Uterus (tissue), 3 donors: ENCODE measurements at regions not wholly inside any gene's neighbourhood (a gene's known extent, or its start where the extent isn't known, plus 50 kb on each side); places are given as distances from the start of the nearest gene placed in this dataset.

Experiments used
- DNase-seq, 2 donors: peaks; one replicate each; pipeline ENCODE4 v3.0.0-alpha.2; 2019 to 2020
- H3K27ac ChIP-seq, 2 donors: fragments of 200-600 bp; sonication (generic); 1 replicate in 1 of 2; 2 replicates in 1 of 2; pipeline ENCODE4 v1.5.1; 2016 to 2018
- H3K27me3 ChIP-seq, 2 donors: fragments of 200-600 bp; sonication (generic); one replicate each; pipeline ENCODE4 v1.5.1; 2018 to 2019; ENCODE audit warnings: control low read depth in 1 of 2
- H3K36me3 ChIP-seq, 2 donors: fragments of 200-600 bp; sonication (generic); one replicate each; pipeline ENCODE4 v1.5.1; 2019; ENCODE audit warnings: control low read depth in 1 of 2
- H3K4me1 ChIP-seq, 2 donors: fragments of 200-600 bp; sonication (generic); one replicate each; pipeline ENCODE4 v1.5.1; 2018 to 2019; ENCODE audit warnings: control low read depth in 1 of 2
- H3K4me3 ChIP-seq, 2 donors: fragments of 200-600 bp; sonication (generic); 1 replicate in 1 of 2; 2 replicates in 1 of 2; pipeline ENCODE4 v1.5.1; 2018 to 2019; ENCODE audit warnings: mild to moderate bottlenecking in 1 of 2
- H3K9me3 ChIP-seq, 2 donors: fragments of 200-600 bp; sonication (generic); one replicate each; pipeline ENCODE4 v1.5.1; 2019; ENCODE audit warnings: control low read depth in 1 of 2
- CTCF ChIP-seq, 4 experiments: fragments of 200-600 bp in 2 of 4; fragments of 450-650 bp in 2 of 4; sonication (generic) in 2 of 4; IDR thresholded peaks; one replicate each; pipeline ENCODE4 v1.5.1; 2016 to 2019; ENCODE audit warnings: antibody characterized with exemption in 4 of 4, mild to moderate bottlenecking in 2 of 4, moderate library complexity in 1 of 4
- POLR2A ChIP-seq, 2 donors: fragments of 450-650 bp; IDR thresholded peaks; one replicate each; pipeline ENCODE4 v1.6.1; 2016; ENCODE audit warnings: antibody characterized with exemption in 2 of 2, mild to moderate bottlenecking in 1 of 2, moderate library complexity in 1 of 2
- intact Hi-C: fragments of 100-400 bp; cut with DNase I; formaldehyde crosslinking; loops from one replicate; pipeline ENCODE4 v1.15.1; 2023; ENCODE audit warnings: low total_unique reads
- donor health status: DM: yes; HTN: yes; CAD: no.

GRCh38 chr17:13420418-13420826 is 181.3 kb downstream of the HS3ST3A1 start:
- no peak for DNase-seq
- H3K27ac ChIP-seq: no peak overlapping the region
- no peaks in the 10 kb centered on the region for H3K9me3 ChIP-seq
- no peak for TF ChIP-seq CTCF (IDR thresholded peaks at IDR 0.05)
- TF ChIP-seq POLR2A (IDR thresholded peaks at IDR 0.05): no peak
- H3K4me3 ChIP-seq: no peak overlapping the region
- no peaks in the 10 kb centered on the region for H3K27me3 ChIP-seq
- intact Hi-C loops: no loop called here
- H3K4me1 ChIP-seq: no peaks in the 10 kb centered on the region
- no peaks in the 10 kb centered on the region for H3K36me3 ChIP-seq

- DNase-seq: no peak
- Histone ChIP-seq H3K27ac (no peak overlapping the region), H3K27me3 (no peaks in the 10 kb centered on the region), H3K4me1 (no peaks in the 10 kb centered on the region), H3K36me3 (no peaks in the 10 kb centered on the region), H3K9me3 (no peaks in the 10 kb centered on the region), H3K4me3 (no peak overlapping the region)
- TF ChIP-seq POLR2A (IDR thresholded peaks at IDR 0.05) (no peak), CTCF (IDR thresholded peaks at IDR 0.05) (no peak)
- intact Hi-C loops: no loop called here
Measured at GRCh38 chr17:13419676-13420075, 182.1 kb downstream of the HS3ST3A1 start.

GRCh38 chr17:13418891-13419290 is 182.8 kb downstream of the HS3ST3A1 start:
- no peaks in the 10 kb centered on the region for H3K4me1 ChIP-seq
- no peaks in the 10 kb centered on the region for H3K27me3 ChIP-seq
- H3K9me3 ChIP-seq: no peaks in the 10 kb centered on the region
- intact Hi-C loops: no loop called here
- no peak for TF ChIP-seq CTCF (IDR thresholded peaks at IDR 0.05)
- TF ChIP-seq POLR2A (IDR thresholded peaks at IDR 0.05): no peak
- no peak overlapping the region for H3K4me3 ChIP-seq
- no peak overlapping the region for H3K27ac ChIP-seq
- no peak for DNase-seq
- H3K36me3 ChIP-seq: no peaks in the 10 kb centered on the region

GRCh38 chr17:13417381-13417950 is 184.3 kb downstream of the HS3ST3A1 start:
- no peak overlapping the region for H3K27ac ChIP-seq
- intact Hi-C loops: no loop called here
- no peaks in the 10 kb centered on the region for H3K27me3 ChIP-seq
- no peaks in the 10 kb centered on the region for H3K9me3 ChIP-seq
- H3K36me3 ChIP-seq: no peaks in the 10 kb centered on the region
- no peaks in the 10 kb centered on the region for H3K4me1 ChIP-seq
- H3K4me3 ChIP-seq: no peak overlapping the region
- TF ChIP-seq POLR2A (IDR thresholded peaks at IDR 0.05) (no peak), CTCF (IDR thresholded peaks at IDR 0.05) (no peak)
- no peak for DNase-seq

GRCh38 chr17:13416748-13417363 is 184.9 kb downstream of the HS3ST3A1 start:
- no peak overlapping the region for H3K4me3 ChIP-seq
- no peaks in the 10 kb centered on the region for H3K36me3 ChIP-seq
- H3K4me1 ChIP-seq: no peaks in the 10 kb centered on the region
- H3K27me3 ChIP-seq: no peaks in the 10 kb centered on the region
- H3K9me3 ChIP-seq: no peaks in the 10 kb centered on the region
- no peak for DNase-seq
- TF ChIP-seq CTCF (IDR thresholded peaks at IDR 0.05) (no peak), POLR2A (IDR thresholded peaks at IDR 0.05) (no peak)
- no peak overlapping the region for H3K27ac ChIP-seq
- intact Hi-C loops: no loop called here
